ENCODE measurements at regions not wholly inside any gene's neighbourhood (a gene's known extent, or its start where the extent isn't known, plus 50 kb on each side); places are given as distances from the start of the nearest gene placed in this dataset.

- no peak for DNase-seq (ENCODE audit: low spot score)
These were observed 139.8 kb upstream of the HNMT start for GRCh38 chr2:137824501-137824900.

GRCh38 chr2:137826373-137827372 is 137.6 kb upstream of the HNMT start:
- no peak for DNase-seq (ENCODE audit: low spot score)

GRCh38 chr2:137828624-137829023 is 135.6 kb upstream of the HNMT start:
- DNase-seq (ENCODE audit: low spot score), result no peak

GRCh38 chr2:137829251-137829650 is 135.0 kb upstream of the HNMT start:
- DNase-seq (ENCODE audit: low spot score), result no peak

- DNase-seq (ENCODE audit: low spot score), result no peak
These were observed 129.4 kb upstream of the HNMT start for GRCh38 chr2:137834760-137835379.

- no peak for DNase-seq (ENCODE audit: low spot score)
These were observed 127.6 kb upstream of the HNMT start for GRCh38 chr2:137836671-137837070.

GRCh38 chr2:137837830-137838229 is 126.4 kb upstream of the HNMT start:
- no peak for DNase-seq (ENCODE audit: low spot score)

GRCh38 chr2:137838255-137839092 is 125.8 kb upstream of the HNMT start:
- peak; percentile 53 for DNase-seq (ENCODE audit: low spot score)

- DNase-seq (ENCODE audit: low spot score), result no peak
These were observed 121.8 kb upstream of the HNMT start for GRCh38 chr2:137842430-137842829.

GRCh38 chr2:137842952-137843351 is 121.3 kb upstream of the HNMT start:
- DNase-seq (ENCODE audit: low spot score), result no peak

- DNase-seq (ENCODE audit: low spot score), result no peak
These were observed 118.9 kb upstream of the HNMT start for GRCh38 chr2:137845422-137845821.

GRCh38 chr2:137846993-137847392 is 117.3 kb upstream of the HNMT start:
- DNase-seq (ENCODE audit: low spot score), result no peak

GRCh38 chr2:137847443-137847842 is 116.8 kb upstream of the HNMT start:
- DNase-seq (ENCODE audit: low spot score), result no peak

GRCh38 chr2:137857881-137858280 is 106.4 kb upstream of the HNMT start:
- no peak for DNase-seq (ENCODE audit: low spot score)

GRCh38 chr2:137862651-137863050 is 101.6 kb upstream of the HNMT start:
- no peak for DNase-seq (ENCODE audit: low spot score)

GRCh38 chr2:137865954-137866540 is 98.2 kb upstream of the HNMT start:
- DNase-seq (ENCODE audit: low spot score), result peak; percentile 57

- DNase-seq (ENCODE audit: low spot score), result no peak
These were observed 93.6 kb upstream of the HNMT start for GRCh38 chr2:137870682-137871081.

- no peak for DNase-seq (ENCODE audit: low spot score)
These were observed 91.7 kb upstream of the HNMT start for GRCh38 chr2:137872577-137872976.

- no peak for DNase-seq (ENCODE audit: low spot score)
These were observed 90.6 kb upstream of the HNMT start for GRCh38 chr2:137873536-137874244.

GRCh38 chr2:137879121-137879520 is 85.2 kb upstream of the HNMT start:
- no peak for DNase-seq (ENCODE audit: low spot score)

- no peak for DNase-seq (ENCODE audit: low spot score)
These were observed 82.6 kb upstream of the HNMT start for GRCh38 chr2:137881711-137882110.
